Ishikawa (cell line): ENCODE measurements at regions not wholly inside any gene's neighbourhood (a gene's known extent, or its start where the extent isn't known, plus 50 kb on each side); places are given as distances from the start of the nearest gene placed in this dataset.

Experiments used
- EGR1 ChIP-seq: IDR thresholded peaks from 2 replicates; pipeline ENCODE4 v1.6.1; 2012
- EP300 ChIP-seq: IDR thresholded peaks from 2 replicates; pipeline ENCODE4 v1.6.1; 2012; ENCODE audit warnings: borderline replicate concordance
- FOXM1 ChIP-seq: IDR thresholded peaks from 2 replicates; pipeline ENCODE4 v1.6.1; 2012; ENCODE audit warnings: low read depth, borderline replicate concordance
- RAD21 ChIP-seq: IDR thresholded peaks from 2 replicates; pipeline ENCODE4 v1.6.1; 2012; ENCODE audit warnings: low read depth
- TAF1 ChIP-seq: IDR thresholded peaks from 2 replicates; pipeline ENCODE4 v1.6.1; 2012; ENCODE audit warnings: low read depth, mild to moderate bottlenecking
- TCF12 ChIP-seq: IDR thresholded peaks from 2 replicates; pipeline ENCODE4 v1.6.1; 2012; ENCODE audit warnings: low read depth
- YY1 ChIP-seq: IDR thresholded peaks from 2 replicates; pipeline ENCODE4 v1.6.1; 2012; ENCODE audit warnings: low read depth

GRCh38 chr1:220976390-220976789 is 97.1 kb downstream of the HLX start:
- TF ChIP-seq YY1: no peak
- no peak for TF ChIP-seq EP300
- TF ChIP-seq EGR1: no peak
- TF ChIP-seq TAF1: no peak
- TF ChIP-seq RAD21: no peak
- no peak for TF ChIP-seq TCF12
- TF ChIP-seq FOXM1: no peak
